Ammon's horn (tissue), 1 donor: ENCODE measurements at regions not wholly inside any gene's neighbourhood (a gene's known extent, or its start where the extent isn't known, plus 50 kb on each side); places are given as distances from the start of the nearest gene placed in this dataset.
"Not testable (repeated sequence)": the region's sequence is repeated elsewhere in the genome, so short reads cannot be mapped to it uniquely, and the experiment has no call there.

Experiments used
- DNase-seq: peaks from one replicate; pipeline ENCODE4 v3.0.0-alpha.2; 2016; ENCODE audit warnings: low spot score

DNA sequence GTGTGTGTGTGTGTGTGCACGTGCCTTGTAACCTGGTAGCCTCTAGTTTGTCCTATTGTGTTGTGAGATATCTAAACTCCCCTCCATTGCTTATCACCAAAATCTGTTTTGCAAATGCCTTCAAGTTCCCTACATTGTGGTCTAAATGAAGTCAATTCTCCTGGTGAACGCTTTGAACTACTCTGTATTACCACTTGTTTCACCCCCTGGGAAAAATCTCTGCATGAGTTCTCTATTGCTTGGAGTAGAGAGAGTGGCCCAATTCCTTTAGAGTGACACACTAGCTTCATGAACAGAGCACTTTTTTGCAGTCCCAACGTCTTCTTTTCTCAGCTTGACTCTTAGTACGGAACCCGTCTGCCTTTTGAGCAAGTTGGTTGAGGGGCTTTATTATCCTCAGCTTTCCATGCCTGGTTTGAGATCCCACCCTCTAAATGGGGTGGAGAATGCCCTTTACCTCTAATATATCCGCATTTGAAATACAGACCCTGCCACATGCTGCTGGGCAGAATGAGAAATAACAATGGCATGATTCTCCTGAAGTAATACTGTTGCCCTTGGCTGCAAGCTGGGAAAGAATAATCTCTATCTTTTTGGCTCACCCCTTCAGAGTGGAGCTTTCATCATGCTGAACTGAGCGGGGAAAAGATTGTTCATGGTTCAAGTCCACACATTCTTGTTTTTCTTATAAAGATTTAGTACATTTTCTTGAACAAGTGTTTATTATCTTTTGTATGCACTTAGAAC, 2545.3 kb downstream of the PCDH9 start:
- no peak for DNase-seq

DNA sequence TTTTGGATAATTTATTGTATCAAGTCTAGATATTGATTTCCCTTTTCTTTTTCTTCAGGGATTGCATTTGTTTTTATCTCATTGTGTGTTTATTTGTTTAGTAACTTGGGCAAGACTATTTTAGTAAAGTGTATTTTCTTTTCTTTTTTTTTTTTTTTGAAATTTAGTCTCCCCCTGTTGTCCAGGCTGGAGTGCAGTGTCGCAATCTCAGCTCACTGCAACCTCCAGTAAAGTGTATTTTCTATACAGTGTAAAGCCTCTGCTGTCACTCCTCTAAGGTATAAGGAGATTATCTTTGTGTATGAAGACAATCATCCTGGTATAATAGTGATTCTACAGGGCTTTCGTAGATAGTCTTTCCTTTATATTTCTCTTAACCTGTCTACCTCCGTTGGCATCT, 2546.0 kb downstream of the PCDH9 start:
- no peak for DNase-seq

DNA sequence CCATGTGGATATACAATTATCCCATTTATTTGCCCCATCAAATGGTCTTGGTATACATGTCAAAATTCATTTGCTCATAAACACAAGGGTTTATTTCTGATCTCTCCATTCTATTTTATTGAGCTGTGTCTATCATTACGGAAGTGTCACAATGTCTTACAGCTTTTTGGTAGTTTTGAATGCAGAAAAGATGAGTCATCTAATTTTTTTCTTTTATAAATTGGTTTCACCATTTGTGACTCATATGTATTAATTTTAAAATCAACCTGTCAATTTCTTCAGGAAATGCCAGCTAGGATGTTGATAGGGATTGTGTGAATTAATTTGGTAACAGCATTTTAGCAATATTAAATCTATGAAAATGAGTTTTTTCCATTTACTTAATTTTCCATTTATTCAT, 2549.4 kb downstream of the PCDH9 start:
- no peak for DNase-seq

DNA sequence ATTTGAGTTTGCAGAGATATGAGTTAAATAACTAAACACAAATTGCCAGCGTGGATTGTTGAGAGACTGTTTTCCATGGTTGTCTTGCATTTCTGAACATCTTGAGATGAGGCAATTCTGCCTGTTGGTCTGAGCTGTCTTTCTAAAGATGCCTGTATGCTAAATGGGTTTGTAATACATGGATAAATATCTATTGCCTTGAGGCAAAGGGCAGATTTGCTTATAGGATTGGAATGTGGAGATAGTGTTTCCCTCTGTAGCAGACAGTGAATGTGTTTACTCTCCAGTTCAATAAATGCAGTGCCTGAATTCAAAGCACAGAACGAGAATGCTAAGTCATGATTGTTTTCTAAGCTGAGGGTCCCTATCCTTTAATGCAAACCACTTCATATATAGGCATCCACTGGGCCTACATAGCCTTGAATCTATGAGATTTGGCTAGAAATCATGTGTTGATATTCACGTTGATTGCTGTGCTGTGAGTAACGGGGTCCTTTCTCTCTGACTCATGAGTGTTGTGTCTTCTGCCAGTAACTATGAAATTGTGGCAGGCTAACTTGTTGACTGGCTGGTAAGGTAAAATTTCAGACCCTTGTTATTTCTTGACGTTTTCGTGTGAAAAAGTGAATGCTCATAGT, 2554.8 kb downstream of the PCDH9 start:
- no peak for DNase-seq

- DNase-seq, result no peak
Measured at GRCh38 chr13:64674126-64674525, 2556.0 kb downstream of the PCDH9 start.

GRCh38 chr13:64672751-64673150, 2557.4 kb downstream of the PCDH9 start:
- DNase-seq, result no peak

DNA sequence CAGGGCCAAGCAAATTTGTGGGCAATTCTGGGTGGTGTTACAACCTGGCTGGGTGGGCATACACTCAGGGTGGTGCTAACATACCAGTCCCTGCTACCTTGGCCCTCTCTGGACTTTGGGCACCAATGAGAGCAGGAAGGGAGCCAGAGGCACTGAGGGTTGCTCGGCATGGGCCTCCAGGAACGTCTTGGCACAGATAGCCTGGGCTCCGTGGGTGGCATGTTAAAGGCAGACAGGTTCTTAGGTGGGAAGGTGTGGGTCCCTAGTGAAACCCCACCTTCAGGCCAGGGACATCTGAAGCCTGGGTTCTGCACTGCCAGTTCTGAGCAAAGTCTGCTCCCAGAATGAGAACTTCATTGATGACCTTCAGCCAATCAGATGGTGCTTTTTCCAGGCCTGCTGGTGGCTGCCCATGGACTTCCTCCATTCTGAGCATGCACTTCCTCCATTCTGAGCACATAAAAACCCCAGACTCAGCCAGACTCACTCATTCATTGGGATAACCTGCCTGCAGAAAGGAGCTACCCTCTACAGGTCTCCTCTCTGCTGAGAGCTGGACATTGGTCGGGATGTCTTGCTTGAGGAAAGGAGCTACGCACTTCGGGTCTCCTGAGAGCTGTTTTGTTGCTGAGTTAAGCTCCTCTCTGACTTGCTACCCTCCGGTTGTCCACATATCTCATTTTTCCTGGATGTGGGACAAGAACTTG, 2567.1 kb downstream of the PCDH9 start:
- no peak for DNase-seq

DNA sequence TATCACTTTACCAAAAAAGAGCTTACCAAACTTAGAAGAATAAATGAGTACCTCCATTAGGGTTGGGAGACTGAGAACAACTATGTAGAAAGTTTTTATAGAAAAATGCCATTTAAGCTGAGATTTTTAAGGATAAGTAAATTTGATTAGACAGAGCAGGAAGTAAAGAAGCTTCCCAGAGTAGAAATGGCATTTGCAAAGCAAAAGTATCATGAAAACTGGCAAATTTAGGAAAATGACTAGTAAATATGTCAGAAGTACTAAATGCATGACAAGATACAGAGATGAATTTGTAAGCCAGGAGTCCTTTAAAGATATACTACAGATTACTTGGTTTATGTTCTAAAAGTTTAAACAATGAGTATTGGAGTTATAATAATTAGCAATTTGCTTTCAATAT, 2581.8 kb downstream of the PCDH9 start:
- no peak for DNase-seq

GRCh38 chr13:64643066-64643465, 2587.1 kb downstream of the PCDH9 start:
- DNase-seq, result no peak

GRCh38 chr13:64640002-64640401, 2590.1 kb downstream of the PCDH9 start:
- DNase-seq, result no peak

DNA sequence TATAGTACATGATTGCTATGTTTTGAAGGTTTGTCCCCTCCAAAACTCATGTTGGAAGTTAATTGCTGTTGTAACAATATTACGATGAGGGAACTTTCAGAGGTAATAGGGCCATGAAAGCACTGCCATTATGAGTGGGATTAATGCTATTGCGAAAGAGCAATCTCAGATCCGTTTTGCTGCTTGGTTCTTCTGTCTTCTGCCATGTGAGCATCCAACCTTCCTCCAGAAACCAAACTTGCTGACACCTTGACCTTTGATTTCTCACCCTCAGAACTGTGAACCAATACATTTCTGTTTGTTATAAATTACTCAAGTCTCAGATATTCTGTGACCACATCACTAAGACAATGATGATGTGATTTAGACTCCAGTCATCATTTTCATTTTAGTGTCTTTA, 2590.9 kb downstream of the PCDH9 start:
- DNase-seq, result no peak

- no peak for DNase-seq
Measured at GRCh38 chr13:64633948-64634347, 2596.2 kb downstream of the PCDH9 start.

- no peak for DNase-seq
Measured at GRCh38 chr13:64627654-64628053, 2602.5 kb downstream of the PCDH9 start.

- no peak for DNase-seq
Measured at GRCh38 chr13:64626105-64626504, 2604.0 kb downstream of the PCDH9 start.

- no peak for DNase-seq
Measured at GRCh38 chr13:64617231-64617630, 2612.9 kb downstream of the PCDH9 start.

DNA sequence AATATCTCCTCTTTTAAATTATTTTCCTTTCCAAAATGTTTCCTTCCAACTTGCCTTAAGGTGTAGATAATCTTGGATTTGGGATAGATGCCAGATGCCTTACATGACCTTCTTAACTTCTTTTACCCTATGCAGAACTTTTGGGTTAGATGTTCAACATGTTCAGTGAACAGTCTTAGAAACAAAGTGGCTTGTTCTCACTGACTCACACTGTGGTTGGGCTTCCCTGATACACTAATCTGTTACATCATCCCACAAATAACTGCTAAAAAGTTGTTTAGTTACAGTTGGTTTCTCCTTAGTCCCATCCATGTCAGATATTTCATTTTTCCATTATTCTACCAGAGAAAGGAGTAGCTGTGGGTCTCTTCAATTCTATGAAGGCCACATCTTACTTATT, 2638.2 kb downstream of the PCDH9 start:
- DNase-seq, result no peak

DNA sequence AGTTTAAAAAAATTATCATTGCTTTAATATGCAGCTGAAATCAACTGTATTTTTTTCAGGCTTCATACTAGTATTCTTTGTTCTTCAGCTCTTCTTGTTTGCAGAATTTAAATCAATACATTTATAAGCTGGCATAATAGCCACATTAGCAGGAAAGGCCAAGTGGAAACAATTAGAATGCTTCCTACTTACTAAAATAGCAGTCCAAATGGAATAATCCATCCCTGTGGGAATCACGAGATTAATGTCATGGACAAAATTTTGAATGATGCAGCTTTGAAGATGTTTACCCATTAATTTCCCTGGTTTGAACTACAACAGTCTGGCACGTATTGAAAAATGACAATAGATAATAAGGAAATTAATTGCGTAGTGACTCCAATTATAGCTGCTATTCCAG, 2650.8 kb downstream of the PCDH9 start:
- no peak for DNase-seq

DNA sequence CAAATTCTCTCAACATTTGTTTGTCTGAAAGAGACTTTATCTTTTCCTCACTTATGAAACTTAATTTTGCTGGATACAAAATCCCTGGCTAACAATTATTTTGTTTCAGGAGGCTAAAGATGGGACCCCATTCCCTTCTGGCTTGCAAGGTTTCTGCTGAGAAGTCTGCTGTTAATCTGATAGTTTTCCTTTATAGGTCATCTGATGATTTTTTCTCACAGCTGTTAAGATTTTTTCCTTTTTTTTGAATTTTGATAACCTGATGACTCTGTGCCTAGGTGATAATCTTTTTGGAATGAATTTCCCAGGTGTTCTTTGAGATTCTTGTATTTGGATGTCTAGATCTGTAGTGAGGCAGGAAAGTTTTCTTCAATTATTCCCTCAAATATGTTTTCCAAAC, 2661.4 kb downstream of the PCDH9 start:
- DNase-seq, result no peak

DNA sequence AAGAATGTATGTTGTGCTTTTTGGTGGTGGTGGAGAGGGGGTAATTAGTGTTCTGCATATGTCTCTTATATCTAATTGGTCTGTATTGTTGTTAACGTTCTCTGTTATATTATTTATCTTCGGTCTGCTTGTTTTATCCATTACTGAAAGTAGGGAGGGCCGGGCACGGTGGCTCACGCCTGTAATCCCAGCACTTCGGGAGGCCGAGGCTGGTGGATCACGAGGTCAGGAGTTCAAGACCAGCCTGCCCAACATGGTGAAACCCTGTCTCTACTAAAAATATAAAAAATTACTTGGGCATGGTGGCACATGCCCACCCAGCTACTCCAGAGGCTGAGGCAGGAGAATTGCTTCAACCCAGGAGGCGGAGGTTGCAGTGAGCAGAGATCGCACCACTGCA, 2672.1 kb downstream of the PCDH9 start:
- DNase-seq, result not testable (repeated sequence)

GRCh38 chr13:64556376-64556775, 2673.8 kb downstream of the PCDH9 start:
- no peak for DNase-seq

- no peak for DNase-seq
Measured at GRCh38 chr13:64553411-64554129, 2676.6 kb downstream of the PCDH9 start.

DNA sequence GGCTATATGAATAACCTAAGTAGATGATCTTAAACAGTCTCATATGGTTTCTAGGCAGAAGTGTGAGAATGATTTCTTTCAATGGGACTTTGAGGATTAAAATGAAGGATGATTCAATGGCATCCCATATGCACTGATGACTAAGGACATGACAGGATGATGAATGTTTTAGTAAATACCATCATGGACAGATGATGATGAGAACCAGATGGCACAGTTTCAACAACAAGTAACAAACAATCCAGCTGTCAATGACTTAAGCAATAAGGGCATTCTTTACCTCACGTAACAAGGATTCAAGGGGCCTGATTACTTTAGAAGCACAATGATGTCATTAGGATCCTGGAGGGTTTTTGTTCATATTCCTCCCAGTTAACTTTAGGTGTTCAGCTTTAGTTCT, 2678.4 kb downstream of the PCDH9 start:
- no peak for DNase-seq

DNA sequence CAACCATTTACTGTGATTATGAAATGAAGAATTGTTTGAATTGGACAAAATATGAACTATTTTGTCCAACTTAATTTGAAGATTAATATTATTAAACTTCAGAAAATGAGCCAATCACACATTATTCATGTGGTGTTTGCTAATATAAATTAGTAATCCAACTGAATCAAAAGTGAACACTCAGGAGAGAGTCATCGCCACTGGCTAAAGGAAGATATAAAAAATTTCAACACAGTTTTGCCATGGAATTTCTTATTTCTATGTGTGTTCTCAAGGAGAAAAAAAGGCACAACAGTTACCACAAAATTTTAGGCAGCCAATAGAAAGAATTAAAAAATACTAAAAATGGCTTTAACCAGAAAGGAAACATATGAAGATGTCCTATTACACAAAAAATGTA, 2683.8 kb downstream of the PCDH9 start:
- DNase-seq, result no peak
